ENCODE measurements at regions not wholly inside any gene's neighbourhood (a gene's known extent, or its start where the extent isn't known, plus 50 kb on each side); places are given as distances from the start of the nearest gene placed in this dataset.

- H3K9ac ChIP-seq (ENCODE audit: low read depth, low read length), result no peak overlapping the region
- TF ChIP-seq CHD1 (IDR thresholded peaks at IDR 0.05; ENCODE audit: low read depth, low read length) (no peak), RFX5 (IDR thresholded peaks at IDR 0.05; ENCODE audit: low read depth, low read length) (no peak), SMC3 (IDR thresholded peaks at IDR 0.05; ENCODE audit: low read depth, low read length) (no peak), BHLHE40 (IDR thresholded peaks at IDR 0.05; ENCODE audit: low read depth, low read length) (no peak), MAFK (IDR thresholded peaks at IDR 0.05; ENCODE audit: low read depth, low read length) (no peak), FOS (IDR thresholded peaks at IDR 0.05; ENCODE audit: low read depth, low read length) (no peak), MAZ (IDR thresholded peaks at IDR 0.05; ENCODE audit: borderline replicate concordance, low read depth, low read length) (no peak)
- TF ChIP-seq, protein P1, sequence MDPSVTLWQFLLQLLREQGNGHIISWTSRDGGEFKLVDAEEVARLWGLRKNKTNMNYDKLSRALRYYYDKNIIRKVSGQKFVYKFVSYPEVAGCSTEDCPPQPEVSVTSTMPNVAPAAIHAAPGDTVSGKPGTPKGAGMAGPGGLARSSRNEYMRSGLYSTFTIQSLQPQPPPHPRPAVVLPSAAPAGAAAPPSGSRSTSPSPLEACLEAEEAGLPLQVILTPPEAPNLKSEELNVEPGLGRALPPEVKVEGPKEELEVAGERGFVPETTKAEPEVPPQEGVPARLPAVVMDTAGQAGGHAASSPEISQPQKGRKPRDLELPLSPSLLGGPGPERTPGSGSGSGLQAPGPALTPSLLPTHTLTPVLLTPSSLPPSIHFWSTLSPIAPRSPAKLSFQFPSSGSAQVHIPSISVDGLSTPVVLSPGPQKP (IDR thresholded peaks at IDR 0.05; ENCODE audit: borderline replicate concordance, low read depth, low read length), result no peak
- CTCF ChIA-PET, result no interaction called here
- H3K9me1 ChIP-seq (ENCODE audit: insufficient read depth, low read length), result no peaks in the 10 kb centered on the region
- POLR2A ChIA-PET (ENCODE audit: unreplicated experiment), result no interaction called here
- no peak overlapping the region for H3K18ac ChIP-seq (ENCODE audit: low read depth, low read length)
- no peak overlapping the region for H2AK9ac ChIP-seq (replicated peaks; ENCODE audit: low read depth, low read length, poor library complexity)
- no peaks in the 10 kb centered on the region for H3K9me3 ChIP-seq (ENCODE audit: control insufficient read depth, insufficient read depth, low read length)
- H4K20me1 ChIP-seq (ENCODE audit: insufficient read depth, low read length), result no peaks in the 10 kb centered on the region
- ATAC-seq (ENCODE audit: low read depth), result no peak
- no peak overlapping the region for H3K4me3 ChIP-seq (ENCODE audit: insufficient read depth, low read depth, low read length)
- no peak overlapping the region for H4K91ac ChIP-seq (ENCODE audit: insufficient read depth, low read depth, low read length)
- H3K4me1 ChIP-seq (ENCODE audit: control insufficient read depth, insufficient read depth, low read length), result no peaks in the 10 kb centered on the region
- H3K36me3 ChIP-seq (ENCODE audit: control insufficient read depth, insufficient read depth, low read length), result no peaks in the 10 kb centered on the region
- no peak overlapping the region for H3K14ac ChIP-seq (replicated peaks; ENCODE audit: low read depth, low read length)
- no peak overlapping the region for H4K5ac ChIP-seq (ENCODE audit: low read depth, low read length)
- no peak overlapping the region for H2AFZ ChIP-seq (replicated peaks; ENCODE audit: low read length, poor library complexity)
- no peak overlapping the region for H2BK120ac ChIP-seq (ENCODE audit: low read depth, low read length)
- no peak overlapping the region for H3K4me2 ChIP-seq (ENCODE audit: low read depth, low read length)
- no peaks in the 10 kb centered on the region for H3K79me1 ChIP-seq (ENCODE audit: low read depth in 1 of 2, low read length in 2 of 2)
- no peak overlapping the region for H2BK20ac ChIP-seq (ENCODE audit: low read depth, low read length)
- H3K23ac ChIP-seq (ENCODE audit: low read depth, low read length), result no peak overlapping the region
- no peak overlapping the region for H2AK5ac ChIP-seq (ENCODE audit: low read depth, low read length)
- dilution Hi-C loops (cut with HindIII; ENCODE audit: low sequenced_read_pairs, unreplicated experiment) (no loop called here), intact Hi-C loops (cut with micrococcal nuclease) (no loop called here), in situ Hi-C loops (cut with MboI; ENCODE audit: low sequenced_read_pairs) (no loop called here)
- DNase-seq, result no peak
- BruUV-seq (replicated peaks), result no TSS peak
- H3K27me3 ChIP-seq (ENCODE audit: control insufficient read depth, insufficient read depth, low read length), result peaks cover 6% of the 10 kb centered on the region
- no peak overlapping the region for H3K27ac ChIP-seq (ENCODE audit: insufficient read depth, low read length)
- no peak overlapping the region for H3K4ac ChIP-seq (ENCODE audit: low read depth, low read length)
- H2BK15ac ChIP-seq (ENCODE audit: low read depth, low read length), result no peak overlapping the region
- no peak overlapping the region for H3K56ac ChIP-seq (ENCODE audit: extremely low read depth, insufficient read depth, low read length)
- H4K8ac ChIP-seq (ENCODE audit: low read depth in 2 of 2, low read length in 2 of 2), result no peak overlapping the region
- no peak overlapping the region for H2BK5ac ChIP-seq (ENCODE audit: low read depth, low read length, poor library complexity, severe bottlenecking)
- no CpG with 5 or more reads among the region's 2 CpGs for WGBS, 2 experiments (ENCODE audit: extremely low coverage in 2 of 2, insufficient read length in 1 of 2)
Observed at GRCh38 chr18:25881149-25881548, 209.3 kb downstream of the SS18 start.

Measured in IMR-90 (cell line).